GM23338 (cell line): ENCODE measurements at regions not wholly inside any gene's neighbourhood (a gene's known extent, or its start where the extent isn't known, plus 50 kb on each side); places are given as distances from the start of the nearest gene placed in this dataset.

Source experiments
- ATAC-seq: fragments of 200-7000 bp; cut with Tn5 transposase; 3 replicates; pipeline ENCODE4 v1.9.1; 2020
- DNase-seq: peaks from one replicate; pipeline ENCODE4 v3.0.0-alpha.2; 2015; ENCODE audit warnings: low spot score
- H2AFZ ChIP-seq: fragments of 200-600 bp; sonication (generic); 2 replicates; pipeline ENCODE4 v1.8.0; 2016; ENCODE audit warnings: antibody characterized with exemption, mild to moderate bottlenecking, moderate library complexity
- H3F3A ChIP-seq: fragments of 200-600 bp; sonication (generic); replicated peaks from 2 replicates; pipeline ENCODE4 v1.8.0; 2017; ENCODE audit warnings: antibody characterized with exemption, mixed run types, low read depth
- H3K27ac ChIP-seq: fragments of 200-600 bp; sonication (generic); 2 replicates; pipeline ENCODE4 v1.6.1; 2016; ENCODE audit warnings: low read depth
- H3K27me3 ChIP-seq: fragments of 200-600 bp; sonication (generic); 2 replicates; pipeline ENCODE4 v1.8.0; 2016; ENCODE audit warnings: mild to moderate bottlenecking, mixed run types, moderate library complexity; ENCODE audit not compliant: insufficient read depth
- H3K36me3 ChIP-seq: fragments of 200-600 bp; sonication (generic); 2 replicates; pipeline ENCODE4 v1.8.0; 2016; ENCODE audit warnings: mild to moderate bottlenecking; ENCODE audit not compliant: insufficient read depth
- H3K4me1 ChIP-seq: fragments of 200-600 bp; sonication (generic); 2 replicates; pipeline ENCODE4 v1.8.0; 2016; ENCODE audit warnings: mild to moderate bottlenecking, moderate library complexity; ENCODE audit not compliant: insufficient read depth
- H3K4me2 ChIP-seq: fragments of 200-600 bp; sonication (generic); 2 replicates; pipeline ENCODE4 v1.7.1; 2017; ENCODE audit warnings: mixed run types
- H3K4me3 ChIP-seq: fragments of 200-600 bp; sonication (generic); 2 replicates; pipeline ENCODE4 v1.6.1; 2016; ENCODE audit warnings: mixed run types
- H3K79me2 ChIP-seq: fragments of 200-600 bp; sonication (generic); replicated peaks from 2 replicates; pipeline ENCODE4 v1.8.0; 2017; ENCODE audit warnings: mild to moderate bottlenecking; ENCODE audit not compliant: insufficient read depth
- H3K9me2 ChIP-seq: fragments of 200-600 bp; sonication (generic); 2 replicates; pipeline ENCODE4 v1.8.0; 2017; ENCODE audit not compliant: insufficient read depth
- H4K20me1 ChIP-seq: fragments of 200-600 bp; sonication (generic); replicated peaks from 2 replicates; pipeline ENCODE4 v1.8.0; 2017; ENCODE audit warnings: mild to moderate bottlenecking; ENCODE audit not compliant: insufficient read depth
- H3K27ac Mint-ChIP-seq: 2 replicates; pipeline ENCODE4 v1.8.0; 2020; ENCODE audit warnings: inconsistent platforms, mild to moderate bottlenecking, moderate library complexity, mixed read lengths
- H3K27me3 Mint-ChIP-seq: 3 replicates; pipeline ENCODE4 v1.8.0; 2022; ENCODE audit warnings: low read depth, mild to moderate bottlenecking, moderate library complexity, mixed read lengths, inconsistent platforms; ENCODE audit not compliant: insufficient read depth, poor library complexity
- H3K36me3 Mint-ChIP-seq: 3 replicates; pipeline ENCODE4 v1.8.0; 2021; ENCODE audit warnings: low read depth, mild to moderate bottlenecking, inconsistent platforms, moderate library complexity, mixed read lengths
- H3K4me1 Mint-ChIP-seq: 3 replicates; pipeline ENCODE4 v1.8.0; 2020; ENCODE audit warnings: mild to moderate bottlenecking, inconsistent platforms, mixed read lengths
- H3K4me3 Mint-ChIP-seq: 3 replicates; pipeline ENCODE4 v1.8.0; 2021; ENCODE audit warnings: moderate library complexity, mild to moderate bottlenecking, inconsistent platforms, mixed read lengths
- H3K9me3 Mint-ChIP-seq: 3 replicates; pipeline ENCODE4 v1.8.0; 2020; ENCODE audit warnings: moderate library complexity, mild to moderate bottlenecking, inconsistent platforms, mixed read lengths
- CREB1 ChIP-seq: fragments of 250-450 bp; sonication (Bioruptor Pico); IDR thresholded peaks from 2 replicates; pipeline ENCODE4 v1.5.0; 2020; ENCODE audit warnings: low read depth, mild to moderate bottlenecking, moderate library complexity
- CTCF ChIP-seq, 2 experiments: fragments of 200-600 bp in 1 of 2; sonication (generic) in 1 of 2; conservative IDR thresholded peaks; 2 replicates each; pipeline versions ENCODE4 v1.5.1 to v1.6.1; 2016 to 2017; ENCODE audit warnings: antibody characterized with exemption in 2 of 2, low read depth in 2 of 2, mild to moderate bottlenecking in 2 of 2, moderate library complexity in 1 of 2
- ETS1 ChIP-seq: IDR thresholded peaks from 2 replicates; pipeline ENCODE4 v1.6.1; 2016; ENCODE audit warnings: antibody characterized with exemption
- EZH2 ChIP-seq: fragments of 200-600 bp; sonication (generic); IDR thresholded peaks from one replicate; pipeline ENCODE4 v1.8.0; 2017; ENCODE audit warnings: antibody characterized with exemption, mild to moderate bottlenecking, low read depth; ENCODE audit not compliant: unreplicated experiment
- EZH2phosphoT487 ChIP-seq: fragments of 200-600 bp; sonication (generic); IDR thresholded peaks from one replicate; pipeline ENCODE4 v1.8.1; 2018; ENCODE audit warnings: antibody characterized with exemption; ENCODE audit not compliant: unreplicated experiment
- JUNB ChIP-seq: IDR thresholded peaks from one replicate; pipeline ENCODE4 v1.6.1; 2016; ENCODE audit warnings: antibody characterized with exemption; ENCODE audit not compliant: unreplicated experiment
- NANOG ChIP-seq: IDR thresholded peaks from 2 replicates; pipeline ENCODE4 v1.6.1; 2016; ENCODE audit warnings: antibody characterized with exemption, borderline replicate concordance
- POLR2AphosphoS5 ChIP-seq: IDR thresholded peaks from 2 replicates; pipeline ENCODE4 v1.6.1; 2016; ENCODE audit warnings: antibody characterized with exemption, low read depth
- REST ChIP-seq: IDR thresholded peaks from one replicate; pipeline ENCODE4 v1.6.1; 2018; ENCODE audit warnings: antibody characterized with exemption; ENCODE audit not compliant: unreplicated experiment
- STAT1 ChIP-seq: IDR thresholded peaks from one replicate; pipeline ENCODE4 v1.6.1; 2016; ENCODE audit warnings: antibody characterized with exemption; ENCODE audit not compliant: unreplicated experiment
- ZNF331 ChIP-seq: fragments of 250-450 bp; sonication (Bioruptor Pico); IDR thresholded peaks from 2 replicates; pipeline ENCODE4 v1.5.0; 2020; ENCODE audit warnings: low read depth, mild to moderate bottlenecking, moderate library complexity

DNA sequence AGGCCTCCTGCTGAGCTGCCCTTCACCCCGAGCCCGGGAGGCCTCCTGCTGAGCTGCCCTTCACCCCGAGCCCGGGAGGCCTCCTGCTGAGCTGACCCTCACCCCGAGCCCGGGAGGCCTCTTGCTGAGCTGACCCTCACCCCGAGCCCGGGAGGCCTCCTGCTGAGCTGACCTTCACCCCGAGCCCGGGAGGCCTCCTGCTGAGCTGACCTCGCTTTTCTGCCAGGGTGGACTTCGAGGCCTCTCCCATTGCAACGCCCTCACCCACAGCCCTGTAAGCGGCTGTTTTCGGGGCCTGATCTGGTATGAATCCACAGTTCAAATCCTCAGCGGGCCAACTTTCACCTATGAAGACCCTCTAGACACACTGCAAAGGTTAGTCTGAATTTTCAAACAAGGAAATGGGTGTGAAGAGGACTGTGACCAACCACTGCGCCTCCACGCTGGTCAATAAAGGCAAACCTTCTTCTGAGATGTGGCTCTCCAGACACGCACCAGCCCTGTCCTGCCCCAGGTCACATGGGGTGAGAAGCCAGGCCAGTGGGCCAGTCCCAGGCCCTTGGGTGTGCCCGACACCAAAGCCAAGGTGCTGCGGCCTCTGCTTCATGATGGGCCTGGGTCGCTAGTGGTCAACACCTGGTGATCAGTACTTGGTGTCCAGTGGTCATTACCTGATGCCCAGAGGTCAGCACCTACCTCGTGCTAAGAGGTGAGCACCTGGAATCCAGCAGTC, 225.1 kb upstream of the SALL3 start (continued):
- TF ChIP-seq POLR2AphosphoS5 (no peak), CTCF (conservative IDR thresholded peaks at IDR 0.05; ENCODE audit: low read depth in 2 of 2) (no peak), JUNB (no peak), EZH2phosphoT487 (no peak), EZH2 (no peak), NANOG (no peak), CREB1 (CRISPR knock-in tag) (no peak), REST (no peak), STAT1 (no peak), ETS1 (no peak), ZNF331 (no peak)

DNA sequence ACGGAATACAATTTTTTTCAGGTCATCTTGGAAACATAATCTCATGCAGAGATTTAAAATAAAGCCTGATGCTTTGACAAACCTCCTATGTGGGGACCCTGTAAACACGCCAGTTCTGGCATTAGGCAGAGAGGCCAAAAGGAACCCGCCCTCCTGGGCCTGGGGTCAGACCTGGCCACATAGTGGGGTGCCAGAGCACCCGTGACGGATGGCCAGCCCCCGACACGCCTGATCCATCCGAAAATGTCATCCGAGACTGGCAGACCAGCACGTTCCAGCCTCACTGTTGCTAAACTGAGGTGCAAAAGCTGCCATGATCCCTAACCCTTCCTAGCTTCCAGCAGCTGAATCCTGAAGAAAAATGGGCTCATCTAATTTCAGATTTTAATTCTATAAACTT, 222.6 kb upstream of the SALL3 start:
- Histone ChIP-seq H3K4me2 (no peak overlapping the region), H3K79me2 (no peaks in the 10 kb centered on the region), H3K27ac (no peak overlapping the region), H4K20me1 (no peaks in the 10 kb centered on the region), H2AFZ (no peak overlapping the region), H3K9me2 (no peaks in the 10 kb centered on the region), H3F3A (no peaks in the 10 kb centered on the region), H3K27me3 (no peaks in the 10 kb centered on the region), H3K4me1 (no peaks in the 10 kb centered on the region), H3K36me3 (no peaks in the 10 kb centered on the region), H3K4me3 (no peak overlapping the region)
- Mint-ChIP-seq H3K27ac (no peak overlapping the region), H3K4me1 (no peaks in the 10 kb centered on the region), H3K4me3 (no peak overlapping the region), H3K27me3 (peaks cover 2% of the 10 kb centered on the region), H3K9me3 (peaks cover 88% of the 10 kb centered on the region), H3K36me3 (peaks cover 21% of the 10 kb centered on the region)
- DNase-seq (no peak), ATAC-seq (no peak)
- TF ChIP-seq EZH2 (no peak), ZNF331 (no peak), EZH2phosphoT487 (no peak)
